NCI-H526 (cell line): ENCODE measurements at regions not wholly inside any gene's neighbourhood (a gene's known extent, or its start where the extent isn't known, plus 50 kb on each side); places are given as distances from the start of the nearest gene placed in this dataset.
"Not testable (repeated sequence)": the region's sequence is repeated elsewhere in the genome, so short reads cannot be mapped to it uniquely, and the experiment has no call there.

Source experiments
- DNase-seq, 2 experiments: peaks; one replicate each; lab custom pipeline; 2025; lab: John Stamatoyannopoulos, UW

- no peak for DNase-seq
These were observed 130.2 kb downstream of the GPR37 start for GRCh38 chr7:124635416-124635815.

GRCh38 chr7:124633740-124634139 is 131.9 kb downstream of the GPR37 start:
- no peak for DNase-seq

- DNase-seq, result no peak
These were observed 135.2 kb downstream of the GPR37 start for GRCh38 chr7:124630395-124630794.

GRCh38 chr7:124618871-124619270 is 146.7 kb downstream of the GPR37 start:
- DNase-seq, result no peak

GRCh38 chr7:124618051-124618450 is 147.5 kb downstream of the GPR37 start:
- not testable (repeated sequence) for DNase-seq

- DNase-seq, result no peak
These were observed 162.5 kb downstream of the GPR37 start for GRCh38 chr7:124603066-124603465.

- no peak for DNase-seq
These were observed 168.1 kb downstream of the GPR37 start for GRCh38 chr7:124597509-124597908.

GRCh38 chr7:124596881-124597280 is 168.7 kb downstream of the GPR37 start:
- no peak for DNase-seq

- no peak for DNase-seq
These were observed 174.8 kb downstream of the GPR37 start for GRCh38 chr7:124590814-124591213.

- DNase-seq, result no peak
These were observed 188.3 kb downstream of the GPR37 start for GRCh38 chr7:124577256-124577655.

- no peak for DNase-seq
These were observed 190.4 kb downstream of the GPR37 start for GRCh38 chr7:124575176-124575575.

- DNase-seq, result no peak
These were observed 195.0 kb downstream of the GPR37 start for GRCh38 chr7:124570558-124570957.

GRCh38 chr7:124566583-124566982 is 199.0 kb downstream of the GPR37 start:
- no peak for DNase-seq

GRCh38 chr7:124557587-124557986 is 208.0 kb downstream of the GPR37 start:
- no peak for DNase-seq

GRCh38 chr7:124557101-124557500 is 208.5 kb downstream of the GPR37 start:
- DNase-seq, result no peak

- no peak for DNase-seq
These were observed 212.1 kb downstream of the GPR37 start for GRCh38 chr7:124553502-124553901.

GRCh38 chr7:124552217-124552616 is 213.4 kb downstream of the GPR37 start:
- DNase-seq, result no peak

GRCh38 chr7:124550036-124550435 is 215.6 kb downstream of the GPR37 start:
- DNase-seq, result no peak

- DNase-seq, result no peak
These were observed 223.1 kb downstream of the GPR37 start for GRCh38 chr7:124542476-124542875.

- peak in 1 of 2 experiments; percentile 7 for DNase-seq
These were observed 229.3 kb downstream of the GPR37 start for GRCh38 chr7:124536156-124536762.

GRCh38 chr7:124532166-124532565 is 233.4 kb downstream of the GPR37 start:
- no peak for DNase-seq

GRCh38 chr7:124516911-124517310 is 248.7 kb downstream of the GPR37 start:
- no peak for DNase-seq

GRCh38 chr7:124515106-124515830 is 250.3 kb downstream of the GPR37 start:
- DNase-seq, result no peak

- DNase-seq, result no peak
These were observed 251.1 kb downstream of the GPR37 start for GRCh38 chr7:124514471-124514870.
